Uterus (tissue), 2 donors: ENCODE measurements at regions not wholly inside any gene's neighbourhood (a gene's known extent, or its start where the extent isn't known, plus 50 kb on each side); places are given as distances from the start of the nearest gene placed in this dataset.

Experiments
- CTCF ChIP-seq, 4 experiments: fragments of 200-600 bp in 2 of 4; fragments of 450-650 bp in 2 of 4; sonication (generic) in 2 of 4; IDR thresholded peaks; one replicate each; pipeline ENCODE4 v1.5.1; 2016 to 2019; ENCODE audit warnings: antibody characterized with exemption in 4 of 4, mild to moderate bottlenecking in 2 of 4, moderate library complexity in 1 of 4
- POLR2A ChIP-seq, 2 donors: fragments of 450-650 bp; IDR thresholded peaks; one replicate each; pipeline ENCODE4 v1.6.1; 2016; ENCODE audit warnings: antibody characterized with exemption in 2 of 2, mild to moderate bottlenecking in 1 of 2, moderate library complexity in 1 of 2

- TF ChIP-seq CTCF (IDR thresholded peaks at IDR 0.05) (no peak), POLR2A (IDR thresholded peaks at IDR 0.05) (no peak)
These were observed 385.1 kb downstream of the CADM1 start for GRCh38 chr11:115119146-115119545.
